Activated naive CD8-positive, alpha-beta T cell treated with anti-CD3 and anti-CD28 coated beads for 36 hours (primary cell): ENCODE measurements at regions not wholly inside any gene's neighbourhood (a gene's known extent, or its start where the extent isn't known, plus 50 kb on each side); places are given as distances from the start of the nearest gene placed in this dataset.

Experiments
- DNase-seq: peaks from one replicate; pipeline ENCODE4 v3.0.0; 2021
- H3K27ac Mint-ChIP-seq: one replicate; pipeline ENCODE4 v1.8.0; 2022; ENCODE audit warnings: mild to moderate bottlenecking, moderate library complexity, mixed read lengths
- H3K27me3 Mint-ChIP-seq: one replicate; pipeline ENCODE4 v1.8.0; 2022; ENCODE audit warnings: mild to moderate bottlenecking, mixed read lengths
- H3K36me3 Mint-ChIP-seq: one replicate; pipeline ENCODE4 v1.8.0; 2021; ENCODE audit warnings: mild to moderate bottlenecking, mixed read lengths
- H3K4me1 Mint-ChIP-seq: one replicate; pipeline ENCODE4 v1.8.0; 2021; ENCODE audit warnings: mixed read lengths
- H3K4me3 Mint-ChIP-seq: one replicate; pipeline ENCODE4 v1.8.0; 2022; ENCODE audit warnings: mild to moderate bottlenecking, moderate library complexity, mixed read lengths
- H3K9me3 Mint-ChIP-seq: one replicate; pipeline ENCODE4 v1.8.0; 2022; ENCODE audit warnings: mixed read lengths

DNA sequence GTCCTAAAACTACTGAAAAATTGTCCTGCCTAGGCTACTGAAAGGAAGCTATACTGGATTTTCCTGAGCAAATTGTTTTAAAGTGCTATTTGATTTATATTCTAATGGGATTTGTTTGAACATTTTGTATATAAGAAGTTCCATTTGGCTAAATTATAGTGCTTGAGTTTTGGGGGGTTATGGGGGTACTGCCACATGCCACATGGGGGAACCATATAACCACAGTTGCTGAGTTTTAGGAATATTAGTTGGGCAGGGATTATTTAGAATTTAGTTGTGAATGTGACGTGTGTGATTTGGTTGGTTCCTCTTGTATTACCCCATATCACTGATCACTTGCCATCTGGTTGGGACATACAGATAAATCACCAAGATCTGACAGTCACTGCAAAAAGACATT is 224.5 kb upstream of the TAPT1 start:
- no peak for DNase-seq
- Mint-ChIP-seq H3K9me3 (no peaks in the 10 kb centered on the region), H3K36me3 (no peaks in the 10 kb centered on the region), H3K4me3 (no peak overlapping the region), H3K27ac (no peak overlapping the region), H3K4me1 (no peaks in the 10 kb centered on the region), H3K27me3 (no peaks in the 10 kb centered on the region)

DNA sequence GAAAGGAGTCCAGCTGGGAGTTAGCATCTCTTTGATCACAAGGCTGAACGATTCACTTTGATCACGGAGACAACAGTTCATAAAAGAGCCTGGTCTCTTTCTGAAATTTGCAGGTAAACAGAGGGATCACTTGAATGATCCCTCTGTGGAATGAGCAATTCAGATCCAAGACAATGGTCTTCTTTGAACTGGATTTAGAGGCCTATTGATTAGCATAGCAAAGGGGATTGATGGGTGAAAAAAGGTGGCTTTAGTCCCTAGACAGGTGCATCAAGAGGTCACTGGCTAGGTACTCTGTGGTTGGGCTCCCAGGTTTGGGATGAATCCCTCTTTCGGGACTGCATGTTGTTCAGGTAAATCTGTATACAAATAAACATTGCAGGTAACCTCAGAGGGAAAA is 223.8 kb upstream of the TAPT1 start:
- no peaks in the 10 kb centered on the region for H3K27me3 Mint-ChIP-seq
- no peak overlapping the region for H3K4me3 Mint-ChIP-seq
- no peak for DNase-seq
- no peaks in the 10 kb centered on the region for H3K4me1 Mint-ChIP-seq
- H3K27ac Mint-ChIP-seq: no peak overlapping the region
- no peaks in the 10 kb centered on the region for H3K36me3 Mint-ChIP-seq
- no peaks in the 10 kb centered on the region for H3K9me3 Mint-ChIP-seq

DNA sequence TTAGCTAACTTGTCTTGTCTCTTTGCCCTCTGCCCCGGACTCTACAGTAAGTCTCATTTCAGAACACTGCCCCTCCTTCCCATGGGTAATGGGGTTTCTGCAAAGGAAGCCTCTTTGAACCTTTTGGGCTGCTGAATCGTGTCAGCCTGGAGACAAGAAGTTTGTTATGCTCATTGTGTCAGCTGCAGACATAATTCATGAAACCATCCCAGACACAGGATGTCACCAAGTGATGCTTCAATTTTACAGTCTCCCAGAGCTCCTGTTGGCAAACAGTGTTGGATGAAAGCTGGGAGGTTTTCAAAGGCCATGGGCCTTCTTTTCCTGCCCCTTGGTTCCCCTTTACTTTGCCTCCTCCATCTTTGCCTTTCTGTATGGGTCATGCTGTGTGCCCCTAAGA is 223.1 kb upstream of the TAPT1 start:
- Mint-ChIP-seq H3K27me3 (no peaks in the 10 kb centered on the region), H3K9me3 (no peaks in the 10 kb centered on the region), H3K4me1 (no peaks in the 10 kb centered on the region), H3K36me3 (no peaks in the 10 kb centered on the region), H3K27ac (no peak overlapping the region), H3K4me3 (no peak overlapping the region)
- no peak for DNase-seq

DNA sequence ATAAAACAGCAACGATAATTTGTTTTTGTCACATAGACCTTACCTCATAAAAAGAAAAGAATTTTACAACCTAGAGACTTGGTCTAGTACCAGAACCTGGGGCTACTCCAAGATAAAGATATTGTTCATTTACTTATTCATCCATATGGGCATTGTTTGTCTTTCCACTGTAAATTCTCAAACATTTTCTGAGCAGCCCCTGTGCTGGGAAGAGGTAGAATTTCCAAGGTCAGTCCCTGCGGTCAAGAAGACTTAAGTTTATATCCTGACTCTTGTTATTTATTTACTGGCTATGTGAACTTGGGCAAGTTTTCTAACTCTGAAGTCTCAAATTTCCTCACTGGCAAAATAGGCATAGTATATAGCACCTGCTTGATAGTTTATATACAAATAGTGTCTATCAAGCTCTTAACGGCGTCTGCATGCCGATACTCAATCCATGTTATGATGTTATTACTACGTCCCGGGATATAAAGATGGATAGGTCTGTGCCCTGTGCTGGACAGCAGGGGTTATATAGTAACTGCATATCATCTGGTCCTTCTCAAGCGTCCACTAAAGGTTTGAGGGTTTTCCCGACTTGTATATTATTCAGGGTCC is 222.1 kb upstream of the TAPT1 start:
- Mint-ChIP-seq H3K4me1 (no peaks in the 10 kb centered on the region), H3K27ac (no peak overlapping the region), H3K27me3 (no peaks in the 10 kb centered on the region), H3K4me3 (no peak overlapping the region), H3K36me3 (no peaks in the 10 kb centered on the region), H3K9me3 (no peaks in the 10 kb centered on the region)
- no peak for DNase-seq

DNA sequence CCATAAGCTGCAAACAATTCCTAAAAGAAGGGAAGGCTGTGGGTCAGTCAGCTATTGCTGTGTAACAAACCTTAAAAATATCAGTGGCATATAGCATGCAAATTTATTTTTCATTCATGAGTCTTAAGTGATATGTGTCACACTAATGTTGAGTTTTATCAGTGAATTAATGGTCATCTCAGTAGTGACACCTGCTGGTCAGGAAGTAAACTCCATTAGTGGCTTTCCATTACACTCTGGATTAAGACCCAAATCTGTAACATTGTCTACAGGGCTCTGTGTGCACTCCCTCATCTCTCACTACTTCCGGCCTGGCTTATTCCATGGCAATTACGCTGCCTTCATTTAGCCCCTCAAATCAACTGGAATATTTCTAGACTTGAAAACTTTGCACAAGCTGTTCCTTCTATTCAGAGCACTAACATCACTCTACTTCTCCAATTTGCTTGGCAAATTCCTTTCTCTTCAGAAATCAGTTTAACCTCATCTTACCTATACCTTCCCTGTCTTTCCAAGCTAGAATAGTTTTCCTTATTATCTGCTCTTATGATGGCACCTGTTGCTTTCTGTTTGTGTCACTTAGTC is 217.3 kb upstream of the TAPT1 start:
- Mint-ChIP-seq H3K9me3 (no peaks in the 10 kb centered on the region), H3K4me3 (no peak overlapping the region), H3K4me1 (no peaks in the 10 kb centered on the region), H3K27ac (no peak overlapping the region), H3K27me3 (peaks cover 8% of the 10 kb centered on the region), H3K36me3 (no peaks in the 10 kb centered on the region)
- no peak for DNase-seq

DNA sequence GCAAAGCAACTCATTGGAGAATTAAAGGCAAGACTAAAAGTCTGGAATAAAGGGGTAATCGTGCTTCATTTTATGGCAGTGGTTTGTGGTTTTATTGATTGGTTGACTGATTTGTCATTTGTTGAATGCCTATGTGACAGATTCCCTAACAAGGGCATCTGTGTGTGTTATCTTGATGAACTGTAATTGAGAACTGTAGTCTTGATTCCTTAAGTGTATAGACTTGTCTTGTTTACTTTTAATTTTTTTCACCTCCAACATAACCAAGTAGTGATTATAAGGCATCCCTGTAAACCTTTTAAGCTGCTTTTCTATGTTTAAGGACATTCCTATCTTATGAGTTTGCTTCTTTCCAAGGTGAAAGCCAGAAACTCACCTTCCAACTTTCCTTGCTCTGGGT is 216.0 kb upstream of the TAPT1 start:
- H3K9me3 Mint-ChIP-seq: peaks cover 6% of the 10 kb centered on the region
- H3K27me3 Mint-ChIP-seq: peaks cover 10% of the 10 kb centered on the region
- H3K4me1 Mint-ChIP-seq: no peaks in the 10 kb centered on the region
- no peak for DNase-seq
- no peak overlapping the region for H3K4me3 Mint-ChIP-seq
- no peaks in the 10 kb centered on the region for H3K36me3 Mint-ChIP-seq
- H3K27ac Mint-ChIP-seq: no peak overlapping the region

DNA sequence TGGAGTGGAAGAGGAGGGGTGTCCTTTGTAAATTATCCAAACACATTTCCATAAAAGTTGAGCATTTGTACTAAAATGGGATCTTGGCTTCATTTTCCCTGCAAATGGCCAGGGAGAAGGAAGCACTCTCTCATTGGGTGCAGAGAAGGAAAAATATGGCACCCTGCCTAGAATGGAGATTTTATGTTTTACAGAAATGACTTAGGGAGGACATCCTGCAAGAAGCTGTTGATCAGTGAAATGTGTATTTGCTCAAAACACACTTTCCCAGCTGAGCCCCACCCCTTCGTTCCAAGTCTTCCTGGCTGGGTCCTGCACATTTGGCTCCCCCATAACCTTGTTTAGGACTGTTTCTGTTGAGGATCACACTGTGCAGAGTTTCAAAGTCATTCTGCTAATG is 213.5 kb upstream of the TAPT1 start:
- H3K27me3 Mint-ChIP-seq: peaks cover 10% of the 10 kb centered on the region
- no peak overlapping the region for H3K4me3 Mint-ChIP-seq
- H3K9me3 Mint-ChIP-seq: peaks cover 6% of the 10 kb centered on the region
- H3K36me3 Mint-ChIP-seq: no peaks in the 10 kb centered on the region
- DNase-seq: no peak
- no peak overlapping the region for H3K27ac Mint-ChIP-seq
- H3K4me1 Mint-ChIP-seq: no peaks in the 10 kb centered on the region

DNA sequence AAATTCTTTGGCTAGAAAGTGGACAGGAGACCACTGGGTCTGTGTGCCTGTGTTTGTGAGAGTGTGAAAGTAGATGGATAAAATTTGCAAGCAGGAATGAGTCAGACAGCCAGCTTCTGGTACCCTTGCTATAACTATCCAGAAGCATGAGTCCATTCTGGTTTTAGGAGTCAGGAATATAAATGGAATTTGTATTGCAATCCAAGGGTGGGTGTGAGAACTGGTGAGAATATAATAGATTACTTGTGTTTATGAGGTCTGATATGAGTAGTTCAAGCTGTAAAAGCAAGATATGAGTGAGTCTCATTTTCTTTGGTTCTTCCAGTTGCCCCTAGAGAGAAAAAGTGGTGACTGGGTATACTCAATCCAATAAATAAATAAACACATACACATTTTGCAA is 212.7 kb upstream of the TAPT1 start:
- Mint-ChIP-seq H3K27ac (no peak overlapping the region), H3K27me3 (peaks cover 10% of the 10 kb centered on the region), H3K9me3 (peaks cover 6% of the 10 kb centered on the region), H3K4me3 (no peak overlapping the region), H3K4me1 (no peaks in the 10 kb centered on the region), H3K36me3 (no peaks in the 10 kb centered on the region)
- DNase-seq: no peak

DNA sequence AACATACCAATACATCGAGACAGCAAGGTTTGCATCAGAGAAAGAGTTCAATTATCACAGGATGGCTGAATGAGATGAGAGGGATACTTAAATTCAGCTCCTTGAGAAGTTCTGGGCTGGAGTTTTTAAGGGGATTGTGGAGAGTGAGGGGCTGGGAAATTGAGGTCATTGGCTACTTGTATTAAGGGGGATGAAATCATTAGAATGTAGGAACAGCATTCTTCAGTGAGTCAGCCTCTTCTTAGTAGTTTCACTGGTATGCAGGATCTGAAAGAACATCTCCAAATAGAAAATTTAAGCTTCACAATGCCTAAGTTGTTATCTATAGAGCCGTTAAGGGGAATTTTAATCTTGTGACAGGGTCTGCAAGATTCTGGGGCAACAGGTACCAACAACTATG is 211.6 kb upstream of the TAPT1 start:
- H3K9me3 Mint-ChIP-seq: peaks cover 6% of the 10 kb centered on the region
- no peak for DNase-seq
- no peaks in the 10 kb centered on the region for H3K4me1 Mint-ChIP-seq
- H3K36me3 Mint-ChIP-seq: no peaks in the 10 kb centered on the region
- no peak overlapping the region for H3K4me3 Mint-ChIP-seq
- peaks cover 10% of the 10 kb centered on the region for H3K27me3 Mint-ChIP-seq
- no peak overlapping the region for H3K27ac Mint-ChIP-seq

DNA sequence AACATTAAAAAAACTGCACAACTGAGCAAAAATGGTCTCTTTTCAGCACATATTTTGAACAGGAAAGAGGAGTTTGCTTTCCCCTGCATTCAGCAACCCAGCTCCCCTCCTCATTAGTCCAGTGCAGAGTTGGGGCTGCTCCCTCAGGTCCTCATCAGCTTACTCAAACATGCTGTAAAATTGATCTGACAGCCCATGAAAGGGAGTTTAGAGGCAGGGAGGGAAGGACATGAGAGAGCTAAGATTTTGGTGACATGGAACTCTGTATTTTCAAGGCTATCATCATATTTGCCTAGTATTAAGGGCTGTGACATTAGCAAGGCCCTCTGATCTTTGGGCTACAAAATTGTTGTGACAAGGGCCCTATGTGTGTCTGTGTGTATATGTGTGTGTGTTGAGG is 205.6 kb upstream of the TAPT1 start:
- H3K27ac Mint-ChIP-seq: no peak overlapping the region
- peaks cover 9% of the 10 kb centered on the region for H3K27me3 Mint-ChIP-seq
- H3K9me3 Mint-ChIP-seq: no peaks in the 10 kb centered on the region
- H3K36me3 Mint-ChIP-seq: no peaks in the 10 kb centered on the region
- H3K4me3 Mint-ChIP-seq: no peak overlapping the region
- no peaks in the 10 kb centered on the region for H3K4me1 Mint-ChIP-seq
- DNase-seq: no peak

DNA sequence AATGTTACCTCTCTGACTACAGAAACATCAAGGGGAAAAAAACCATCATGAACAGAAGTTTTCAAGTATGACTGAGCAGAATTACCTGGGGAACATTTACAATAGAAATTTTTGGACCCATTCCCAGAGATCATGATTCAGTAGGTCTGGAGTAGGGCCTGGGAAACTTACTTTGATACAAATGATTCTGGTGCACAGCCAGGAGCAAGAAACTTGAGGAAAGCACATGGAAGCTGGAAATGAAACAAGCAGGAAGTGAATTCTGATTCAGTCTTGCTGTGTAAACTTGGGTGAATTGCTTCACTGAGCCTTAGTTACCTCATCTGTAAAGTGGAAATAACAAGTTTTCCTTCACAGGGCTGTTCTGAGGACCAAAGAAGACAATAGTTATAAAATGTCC is 192.5 kb upstream of the TAPT1 start:
- Mint-ChIP-seq H3K27me3 (no peaks in the 10 kb centered on the region), H3K9me3 (peaks cover 6% of the 10 kb centered on the region), H3K4me3 (no peak overlapping the region), H3K36me3 (no peaks in the 10 kb centered on the region), H3K4me1 (peaks cover 4% of the 10 kb centered on the region), H3K27ac (no peak overlapping the region)
- no peak for DNase-seq

DNA sequence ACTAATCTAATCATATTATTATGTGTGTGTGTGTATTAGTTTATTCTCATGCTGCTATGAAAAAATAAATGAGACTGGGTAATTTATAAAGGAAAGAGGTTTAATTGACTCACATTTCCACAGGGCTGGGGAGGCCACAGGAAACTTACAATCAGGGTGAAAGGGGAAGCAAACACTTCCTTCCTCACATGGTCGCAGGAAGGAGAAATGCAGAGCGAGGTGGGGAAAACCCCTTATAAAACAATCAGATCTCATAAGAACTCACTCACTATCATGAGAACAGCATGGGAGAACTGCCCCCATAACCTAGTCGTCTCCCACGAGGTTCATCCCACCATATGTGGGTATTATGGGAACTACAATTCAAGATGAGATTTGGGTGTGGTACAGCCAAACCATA is 190.9 kb upstream of the TAPT1 start:
- DNase-seq: no peak
- Mint-ChIP-seq H3K4me1 (peaks cover 4% of the 10 kb centered on the region), H3K9me3 (peaks cover 6% of the 10 kb centered on the region), H3K27ac (no peak overlapping the region), H3K4me3 (no peak overlapping the region), H3K27me3 (peaks cover 3% of the 10 kb centered on the region), H3K36me3 (no peaks in the 10 kb centered on the region)

DNA sequence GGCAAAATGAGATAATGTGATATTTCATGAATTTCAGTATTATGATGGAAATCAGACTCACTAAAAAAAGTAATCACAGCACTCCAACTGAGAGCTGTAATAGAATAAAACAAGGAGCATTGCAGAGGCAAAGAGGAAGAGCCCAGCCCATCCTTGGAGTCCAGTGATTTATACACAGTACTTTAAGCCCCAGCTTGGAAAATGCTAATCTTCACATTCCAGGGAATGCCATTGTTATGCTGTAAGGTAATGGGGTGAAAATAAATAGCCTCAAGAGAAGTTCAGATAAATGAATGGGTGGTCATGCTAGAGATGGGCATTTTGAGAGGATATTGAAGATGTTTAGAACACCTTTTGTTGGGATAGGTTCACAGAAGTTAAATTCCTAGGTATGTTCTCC is 190.3 kb upstream of the TAPT1 start:
- no peak for DNase-seq
- H3K4me1 Mint-ChIP-seq: peaks cover 4% of the 10 kb centered on the region
- H3K9me3 Mint-ChIP-seq: peaks cover 6% of the 10 kb centered on the region
- H3K27me3 Mint-ChIP-seq: peaks cover 3% of the 10 kb centered on the region
- H3K36me3 Mint-ChIP-seq: no peaks in the 10 kb centered on the region
- H3K4me3 Mint-ChIP-seq: no peak overlapping the region
- no peak overlapping the region for H3K27ac Mint-ChIP-seq

DNA sequence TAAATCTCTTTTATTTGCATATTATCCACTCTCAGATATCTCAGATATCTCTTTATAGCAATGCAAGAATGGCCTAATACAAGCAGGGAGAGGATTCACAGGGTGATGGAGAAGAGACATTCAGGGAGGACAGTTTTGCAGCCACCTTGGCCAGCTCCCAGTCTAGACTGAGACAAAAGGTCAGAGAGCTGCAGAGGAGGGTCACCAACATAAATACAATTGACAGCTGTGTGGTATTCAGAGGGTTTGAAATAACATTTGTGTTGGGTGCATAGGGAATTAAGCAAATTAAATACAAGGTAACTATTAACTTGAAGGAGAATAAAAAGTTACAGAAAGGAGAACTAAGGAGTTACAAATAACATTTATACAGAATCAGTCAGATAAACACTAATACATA is 189.5 kb upstream of the TAPT1 start:
- peaks cover 6% of the 10 kb centered on the region for H3K9me3 Mint-ChIP-seq
- no peaks in the 10 kb centered on the region for H3K36me3 Mint-ChIP-seq
- H3K4me3 Mint-ChIP-seq: no peak overlapping the region
- DNase-seq: no peak
- peaks cover 3% of the 10 kb centered on the region for H3K27me3 Mint-ChIP-seq
- H3K27ac Mint-ChIP-seq: no peak overlapping the region
- H3K4me1 Mint-ChIP-seq: peaks cover 4% of the 10 kb centered on the region

DNA sequence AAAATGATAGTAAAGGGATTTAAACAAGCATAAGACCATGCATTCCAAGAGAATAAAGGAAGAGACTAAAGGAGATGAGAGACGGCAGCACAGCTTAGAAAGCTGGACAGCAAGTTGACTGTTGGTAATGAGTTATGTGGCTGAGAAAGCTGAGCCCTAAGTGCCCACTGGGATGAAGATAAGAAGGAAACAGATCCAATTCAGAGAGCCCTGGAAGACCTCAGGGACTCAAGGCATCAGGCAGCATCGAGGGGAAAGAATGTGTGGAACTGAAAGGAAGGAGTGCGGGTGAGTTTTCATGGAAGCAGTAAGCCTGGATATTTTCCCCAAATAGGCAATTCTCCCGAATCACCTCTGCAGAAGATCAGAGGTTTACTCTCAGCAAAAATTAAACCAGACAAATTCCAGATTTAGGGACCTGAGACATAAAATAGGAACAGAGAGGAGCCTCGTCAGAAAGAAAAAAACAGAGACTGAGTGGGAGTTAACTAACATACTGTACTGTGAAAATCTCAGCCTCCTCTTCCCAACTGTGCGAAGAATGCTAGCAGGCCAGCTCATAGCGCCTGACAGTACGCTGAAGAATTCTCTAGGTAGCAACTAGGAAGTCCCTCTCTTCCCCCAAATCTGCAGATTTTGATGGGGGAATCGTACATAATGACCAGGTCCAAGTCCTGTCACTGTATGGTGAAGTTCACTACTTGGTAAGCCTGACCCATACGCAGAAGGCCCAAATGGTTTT is 187.7 kb upstream of the TAPT1 start:
- no peak overlapping the region for H3K4me3 Mint-ChIP-seq
- H3K36me3 Mint-ChIP-seq: no peaks in the 10 kb centered on the region
- peaks cover 3% of the 10 kb centered on the region for H3K9me3 Mint-ChIP-seq
- no peak overlapping the region for H3K27ac Mint-ChIP-seq
- H3K27me3 Mint-ChIP-seq: peaks cover 7% of the 10 kb centered on the region
- H3K4me1 Mint-ChIP-seq: peaks cover 4% of the 10 kb centered on the region
- no peak for DNase-seq

DNA sequence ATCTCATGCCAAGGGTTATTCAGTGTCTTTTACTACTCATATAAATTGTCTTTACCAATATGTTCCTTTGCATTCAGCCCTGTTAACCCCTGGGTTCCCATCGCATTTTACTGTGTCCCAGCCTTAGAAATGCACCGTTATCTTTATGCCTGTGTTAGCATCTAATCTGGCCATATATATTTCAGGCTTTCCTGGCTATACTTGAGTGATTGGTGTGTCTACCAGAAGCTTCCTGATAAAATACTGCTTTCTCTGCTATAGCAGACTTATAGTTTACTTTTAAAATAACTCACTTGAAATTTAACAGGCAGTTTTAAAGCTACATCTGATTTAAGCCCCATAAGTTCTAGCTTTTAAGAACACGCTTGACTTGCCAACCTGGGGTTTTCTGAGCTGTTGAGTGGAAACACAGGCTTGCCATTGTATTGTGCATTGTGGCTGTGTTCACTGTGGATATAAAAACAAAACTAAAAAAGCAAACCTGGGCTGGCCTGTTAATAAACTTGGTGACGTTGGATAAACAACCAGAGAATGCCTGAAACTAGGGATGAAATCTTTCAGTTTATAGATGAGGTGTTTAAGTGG is 185.3 kb upstream of the TAPT1 start:
- H3K36me3 Mint-ChIP-seq: no peaks in the 10 kb centered on the region
- no peak overlapping the region for H3K27ac Mint-ChIP-seq
- H3K27me3 Mint-ChIP-seq: peaks cover 7% of the 10 kb centered on the region
- DNase-seq: no peak
- no peaks in the 10 kb centered on the region for H3K4me1 Mint-ChIP-seq
- H3K4me3 Mint-ChIP-seq: no peak overlapping the region
- no peaks in the 10 kb centered on the region for H3K9me3 Mint-ChIP-seq
